CD14-positive monocyte (primary cell): ENCODE measurements at regions not wholly inside any gene's neighbourhood (a gene's known extent, or its start where the extent isn't known, plus 50 kb on each side); places are given as distances from the start of the nearest gene placed in this dataset.

Source experiments
- DNase-seq, 3 donors: peaks; one replicate each; pipeline ENCODE4 v3.0.0-alpha.2; 2011 to 2022
- H2AFZ ChIP-seq: 2 replicates; pipeline ENCODE4 v1.6.0; 2012; ENCODE audit warnings: mild to moderate bottlenecking, low read depth, low read length, inconsistent platforms; ENCODE audit not compliant: insufficient read depth, poor library complexity, severe bottlenecking
- H3K27ac ChIP-seq, 2 donors: 1 replicate in 1 of 2; 2 replicates in 1 of 2; pipeline ENCODE4 v1.5.1; 2012 to 2013; ENCODE audit warnings: low read length in 2 of 2, control low read depth in 1 of 2, inconsistent platforms in 1 of 2, low read depth in 1 of 2, mild to moderate bottlenecking in 1 of 2
- H3K27me3 ChIP-seq, 2 donors: one replicate each; pipeline versions ENCODE4 v1.6.0 to v1.6.1; 2011 to 2013; ENCODE audit warnings: low read length in 2 of 2; ENCODE audit not compliant: control insufficient read depth in 2 of 2, insufficient read depth in 2 of 2
- H3K36me3 ChIP-seq, 2 donors: replicated peaks in 1 of 2; 1 replicate in 1 of 2; 2 replicates in 1 of 2; pipeline versions ENCODE4 v1.5.1 to v1.6.1; 2012 to 2013; ENCODE audit warnings: low read length in 2 of 2, control low read depth in 1 of 2, inconsistent platforms in 1 of 2, mild to moderate bottlenecking in 1 of 2; ENCODE audit not compliant: insufficient read depth in 2 of 2, control insufficient read depth in 1 of 2
- H3K4me1 ChIP-seq, 2 donors: 1 replicate in 1 of 2; 2 replicates in 1 of 2; pipeline versions ENCODE4 v1.5.1 to v1.6.1; 2012 to 2013; ENCODE audit warnings: low read length in 2 of 2, control low read depth in 1 of 2, inconsistent platforms in 1 of 2, mild to moderate bottlenecking in 1 of 2, moderate library complexity in 1 of 2; ENCODE audit not compliant: insufficient read depth in 2 of 2, control insufficient read depth in 1 of 2
- H3K4me2 ChIP-seq: replicated peaks from 2 replicates; pipeline ENCODE3; 2012; ENCODE audit warnings: low read length, moderate library complexity, mild to moderate bottlenecking; ENCODE audit not compliant: poor library complexity, severe bottlenecking; ENCODE audit errors: extremely low read depth
- H3K4me3 ChIP-seq, 3 experiments: fragments of 200-600 bp in 1 of 3; sonication (generic) in 1 of 3; replicated peaks in 1 of 3; 1 replicate in 2 of 3; 2 replicates in 1 of 3; pipeline ENCODE4 v1.5.1; 2011 to 2013; ENCODE audit warnings: low read length in 3 of 3, mild to moderate bottlenecking in 3 of 3, control low read depth in 2 of 3, low read depth in 2 of 3, inconsistent platforms in 1 of 3, moderate library complexity in 1 of 3
- H3K79me2 ChIP-seq: 2 replicates; pipeline ENCODE4 v1.6.0; 2012; ENCODE audit warnings: mild to moderate bottlenecking, control low read depth, inconsistent platforms, low read length, moderate library complexity; ENCODE audit not compliant: insufficient read depth
- H3K9ac ChIP-seq: 2 replicates; pipeline ENCODE4 v1.6.0; 2017; ENCODE audit warnings: low read length, mild to moderate bottlenecking; ENCODE audit not compliant: insufficient read depth, poor library complexity, severe bottlenecking
- H3K9me3 ChIP-seq, 2 donors: replicated peaks in 1 of 2; 1 replicate in 1 of 2; 2 replicates in 1 of 2; pipeline versions ENCODE4 v1.5.1 to v1.6.1; 2012 to 2013; ENCODE audit warnings: low read length in 2 of 2, control low read depth in 1 of 2; ENCODE audit not compliant: control insufficient read depth in 1 of 2, insufficient read depth in 1 of 2
- H4K20me1 ChIP-seq: 2 replicates; pipeline ENCODE4 v1.6.0; 2012; ENCODE audit warnings: mild to moderate bottlenecking, low read length, control low read depth, moderate library complexity; ENCODE audit not compliant: insufficient read depth
- H3K27ac Mint-ChIP-seq, 7 donors: one replicate each; pipeline ENCODE4 v1.8.0; 2020; ENCODE audit warnings: mild to moderate bottlenecking in 7 of 7, mixed read lengths in 7 of 7, moderate library complexity in 6 of 7, inconsistent platforms in 2 of 7
- H3K27me3 Mint-ChIP-seq, 3 donors: one replicate each; pipeline ENCODE4 v1.8.0; 2021 to 2022; ENCODE audit warnings: low read depth in 3 of 3, mild to moderate bottlenecking in 3 of 3, mixed read lengths in 3 of 3, moderate library complexity in 3 of 3, inconsistent platforms in 1 of 3
- H3K36me3 Mint-ChIP-seq, 2 donors: one replicate each; pipeline ENCODE4 v1.8.0; 2020; ENCODE audit warnings: mixed read lengths in 2 of 2, inconsistent platforms in 1 of 2, mild to moderate bottlenecking in 1 of 2
- H3K4me1 Mint-ChIP-seq: one replicate; pipeline ENCODE4 v1.8.0; 2020; ENCODE audit warnings: mild to moderate bottlenecking, mixed read lengths
- H3K4me3 Mint-ChIP-seq, 2 donors: one replicate each; pipeline ENCODE4 v1.8.0; 2020; ENCODE audit warnings: mild to moderate bottlenecking in 2 of 2, mixed read lengths in 2 of 2, moderate library complexity in 1 of 2
- H3K9me3 Mint-ChIP-seq, 7 donors: one replicate each; pipeline ENCODE4 v1.8.0; 2020 to 2022; ENCODE audit warnings: mixed read lengths in 7 of 7, mild to moderate bottlenecking in 6 of 7, moderate library complexity in 6 of 7, inconsistent platforms in 2 of 7
- CTCF ChIP-seq: fragments of 200-600 bp; IDR thresholded peaks from one replicate; pipeline ENCODE4 v1.8.0; 2022; ENCODE audit warnings: antibody characterized with exemption, mild to moderate bottlenecking
- WGBS: methylation state at CpG from one replicate; pipeline ENCODE4 v1.1.5; 2013; ENCODE audit warnings: missing lambda C conversion rate; ENCODE audit not compliant: insufficient coverage; 5-methylcytosine and 5-hydroxymethylcytosine counted together
- intact Hi-C, 2 donors: fragments of 100-400 bp; cut with micrococcal nuclease; formaldehyde crosslinking; loops; one replicate each; pipeline versions ENCODE4 v1.15.0 to v1.15.1; 2023

DNA sequence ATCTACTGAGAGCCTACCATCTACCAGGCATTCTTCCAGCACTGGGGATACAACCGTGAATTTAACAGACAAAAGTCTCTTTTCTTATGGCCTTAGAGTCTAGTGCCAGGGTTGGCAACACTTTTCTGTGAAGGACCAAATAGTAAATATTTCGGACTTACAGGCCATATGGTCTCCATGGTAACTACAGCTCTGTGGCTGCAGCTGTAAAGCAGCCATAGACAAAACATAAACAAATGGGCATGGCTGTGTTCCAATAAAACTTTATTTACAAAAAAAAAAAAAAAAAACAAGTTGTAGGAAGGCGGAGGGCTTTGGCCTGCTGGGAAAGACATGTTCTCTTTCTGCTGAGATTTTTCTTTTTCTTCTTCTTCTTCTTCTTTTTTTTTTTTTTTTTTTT is 98.7 kb downstream of the ABCC12 start:
- intact Hi-C loops, result no loop called here
- Mint-ChIP-seq H3K27ac (no peak overlapping the region), H3K9me3 (peaks cover 0 to 1% (median 0%) of the 10 kb centered on the region in 7 donors), H3K36me3 (no peaks in the 10 kb centered on the region), H3K4me1 (peaks cover 9% of the 10 kb centered on the region), H3K27me3 (peaks cover 17 to 24% (median 22%) of the 10 kb centered on the region in 3 donors), H3K4me3 (no peak overlapping the region)
- Histone ChIP-seq H4K20me1 (no peaks in the 10 kb centered on the region), H3K27ac (no peak overlapping the region), H3K4me1 (no peaks in the 10 kb centered on the region), H3K79me2 (no peaks in the 10 kb centered on the region), H3K36me3 (no peaks in the 10 kb centered on the region), H3K9me3 (no peaks in the 10 kb centered on the region), H3K9ac (no peak overlapping the region), H3K4me3 (no peak overlapping the region), H3K27me3 (peaks cover 4 to 16% of the 10 kb centered on the region in 2 donors), H3K4me2 (no peak overlapping the region), H2AFZ (no peak overlapping the region)
- WGBS, result no CpG with 5 or more reads among the region's 3 CpGs
- DNase-seq, result no peak
- no peak for TF ChIP-seq CTCF

DNA sequence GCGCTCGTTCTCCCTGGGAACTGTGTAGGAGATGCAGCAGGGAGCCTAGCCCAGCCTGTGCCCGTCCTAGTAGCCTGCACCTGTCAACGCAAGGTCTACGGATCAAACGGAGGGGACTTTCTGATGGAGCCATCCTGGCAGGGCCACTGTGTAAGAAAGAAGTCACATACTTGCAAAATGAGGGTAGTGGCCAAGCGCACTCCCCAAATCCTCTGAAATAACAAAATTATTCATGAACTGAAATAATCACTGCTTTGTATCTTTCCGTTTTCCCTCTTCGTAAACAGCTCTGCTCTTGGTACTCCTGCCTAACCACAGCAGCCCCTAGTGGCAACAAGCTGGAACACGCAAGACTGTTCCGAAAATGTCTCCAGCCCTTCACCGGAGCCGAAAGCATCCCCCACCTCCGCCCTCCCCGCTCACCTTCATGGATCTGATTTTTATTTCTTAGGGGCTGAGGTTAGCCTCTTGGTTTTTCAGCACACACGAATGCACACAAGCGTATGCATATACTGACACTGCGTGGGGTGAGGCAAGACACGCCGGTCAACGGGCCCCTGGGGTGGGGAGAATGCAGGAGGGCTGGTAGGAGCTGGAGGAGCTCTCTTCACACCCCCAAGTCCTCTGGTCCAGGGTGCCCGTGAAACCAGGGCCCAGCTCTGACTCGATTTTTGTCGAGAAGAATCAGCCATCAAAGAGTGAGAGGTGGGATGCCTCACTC is 100.8 kb downstream of the ABCC12 start:
- DNase-seq, result peak in 1 of 3 donors; percentile 7
- intact Hi-C loops, result no loop called here
- peaks cover 0 to 1% (median 0%) of the 10 kb centered on the region in 7 donors for H3K9me3 Mint-ChIP-seq
- Histone ChIP-seq H4K20me1 (no peaks in the 10 kb centered on the region), H3K9ac (no peak overlapping the region), H3K4me1 (no peaks in the 10 kb centered on the region), H3K4me3 (no peak overlapping the region), H3K27me3 (peaks cover 4 to 16% of the 10 kb centered on the region in 2 donors), H2AFZ (no peak overlapping the region), H3K36me3 (no peaks in the 10 kb centered on the region), H3K27ac (no peak overlapping the region), H3K9me3 (no peaks in the 10 kb centered on the region), H3K79me2 (no peaks in the 10 kb centered on the region), H3K4me2 (peak overlapping the region; percentile 10)
- no peaks in the 10 kb centered on the region for H3K36me3 Mint-ChIP-seq
- peaks cover 22 to 26% (median 22%) of the 10 kb centered on the region in 3 donors for H3K27me3 Mint-ChIP-seq
- peak; percentile 61 for TF ChIP-seq CTCF
- H3K27ac Mint-ChIP-seq, result peak overlapping the region in 1 of 7 donors; percentile 43
- H3K4me1 Mint-ChIP-seq, result peaks cover 6% of the 10 kb centered on the region
- peak overlapping the region in 1 of 2 donors; percentile 28 for H3K4me3 Mint-ChIP-seq
- 32% methylated on average over 12 of the region's 24 CpGs for WGBS
